HepG2 (cell line): ENCODE measurements at regions not wholly inside any gene's neighbourhood (a gene's known extent, or its start where the extent isn't known, plus 50 kb on each side); places are given as distances from the start of the nearest gene placed in this dataset.
"Not testable (repeated sequence)": the region's sequence is repeated elsewhere in the genome, so short reads cannot be mapped to it uniquely, and the experiment has no call there.

Experiments used
- ATAC-seq: fragments of 200-7000 bp; cut with Tn5 transposase; 3 replicates; pipeline ENCODE4 v1.9.1; 2020; ENCODE audit warnings: mild to moderate bottlenecking, moderate library complexity
- BruUV-seq: library from RNA; stranded (reverse); fragments of 400-500 nt; replicated peaks from 2 replicates; lab custom pipeline; 2021; lab: Mats Ljungman, UMichigan
- CTCF ChIA-PET: fragments of 300-600 bp; formaldehyde crosslinking; extraction: SDS; loops from one replicate; lab custom pipeline; 2021; ENCODE audit warnings: low total read pairs, inconsistent platforms, low intra/inter-chr PET ratio; lab: Yijun Ruan, JAX
- POLR2A ChIA-PET: fragments of 350-600 bp; sonication (Branson Sonifier 250); formaldehyde crosslinking; loops from one replicate; lab custom pipeline; 2020; ENCODE audit warnings: antibody characterized with exemption, inconsistent platforms; lab: Yijun Ruan, JAX
- DNase-seq: peaks from one replicate; pipeline ENCODE4 v3.0.0-alpha.2; 2015; ENCODE audit warnings: low spot score
- FAIRE-seq: peaks from 3 replicates; lab custom pipeline; 2011; peaks lifted over from hg19 to GRCh38; lab: Jason Lieb, UNC
- H2AFZ ChIP-seq: one replicate; pipeline ENCODE4 v1.6.1; 2011; ENCODE audit warnings: low read length, inconsistent platforms
- H3K27ac ChIP-seq: fragments of 300-600 bp; 3 replicates; pipeline ENCODE4 v1.8.0; 2011; ENCODE audit warnings: mixed run types, mild to moderate bottlenecking, mixed read lengths, low read length, inconsistent platforms; ENCODE audit not compliant: insufficient read depth; ENCODE audit errors: extremely low read length
- H3K27me3 ChIP-seq, 2 experiments: fragments of 200-600 bp in 1 of 2; 2 replicates in 1 of 2; 3 replicates in 1 of 2; pipeline versions ENCODE4 v1.6.0 to v1.8.0; 2011; ENCODE audit warnings: low read length in 2 of 2, mild to moderate bottlenecking in 2 of 2, moderate library complexity in 2 of 2, inconsistent platforms in 1 of 2; ENCODE audit not compliant: insufficient read depth in 2 of 2, control insufficient read depth in 1 of 2
- H3K36me3 ChIP-seq, 2 experiments: fragments of 200-600 bp in 1 of 2; replicated peaks in 1 of 2; 2 replicates in 1 of 2; 3 replicates in 1 of 2; pipeline versions ENCODE4 v1.5.1 to v1.8.0; 2011; ENCODE audit warnings: low read length in 2 of 2, inconsistent platforms in 1 of 2; ENCODE audit not compliant: insufficient read depth in 2 of 2, control insufficient read depth in 1 of 2
- H3K4me1 ChIP-seq: 2 replicates; pipeline ENCODE4 v1.5.1; 2012; ENCODE audit warnings: low read length, inconsistent platforms; ENCODE audit not compliant: insufficient read depth
- H3K4me2 ChIP-seq: 2 replicates; pipeline ENCODE4 v1.6.0; 2011; ENCODE audit warnings: low read depth, low read length, inconsistent platforms
- H3K4me3 ChIP-seq, 3 experiments: fragments of 200-600 bp in 1 of 3; sonication (generic), shearing (Covaris generic) in 1 of 3; replicated peaks in 1 of 3; 2 replicates each; pipeline ENCODE4 v1.5.1; 2011 to 2016; ENCODE audit warnings: low read length in 3 of 3, inconsistent platforms in 2 of 3, low read depth in 2 of 3, mild to moderate bottlenecking in 2 of 3, control low read depth in 1 of 3, mixed read lengths in 1 of 3; ENCODE audit not compliant: insufficient read depth in 1 of 3
- H3K79me2 ChIP-seq: one replicate; pipeline ENCODE4 v1.6.1; 2011; ENCODE audit warnings: low read length, inconsistent platforms; ENCODE audit not compliant: insufficient read depth
- H3K9ac ChIP-seq: 2 replicates; pipeline ENCODE4 v1.6.0; 2011; ENCODE audit warnings: mild to moderate bottlenecking, low read depth, low read length, inconsistent platforms; ENCODE audit not compliant: insufficient read depth
- H3K9me3 ChIP-seq: 2 replicates; pipeline ENCODE4 v1.5.1; 2012; ENCODE audit warnings: mild to moderate bottlenecking, low read length
- H4K20me1 ChIP-seq: 2 replicates; pipeline ENCODE4 v1.6.0; 2011; ENCODE audit warnings: inconsistent platforms, mild to moderate bottlenecking, low read length, moderate library complexity; ENCODE audit not compliant: insufficient read depth
- LCORL ChIP-seq, 2 experiments: fragments of 450-650 bp in 1 of 2; sonication (generic) in 1 of 2; formaldehyde crosslinking in 1 of 2; IDR thresholded peaks; 2 replicates each; pipeline versions ENCODE4 v1.5.0 to v1.6.1; 2017 to 2020; ENCODE audit warnings: antibody characterized with exemption in 1 of 2, missing genetic modification reagents in 1 of 2
- WGBS: methylation state at CpG from one replicate; pipeline ENCODE4 v1.1.6; 2017; ENCODE audit warnings: low lambda C conversion rate; 5-methylcytosine and 5-hydroxymethylcytosine counted together
- in situ Hi-C: cut with HindIII; loops from 2 replicates; pipeline ENCODE4 v1.10.0; 2017; ENCODE audit warnings: low pct_unique_long_range_greater_than_20kb; ENCODE audit not compliant: extremely low pct_ligation_motif_present
- intact Hi-C: fragments of 100-400 bp; cut with micrococcal nuclease; formaldehyde crosslinking; loops from one replicate; pipeline ENCODE4 v1.10.0; 2022; ENCODE audit not compliant: unreplicated experiment
- TF ChIP-seq, protein P1 (sequence below): sonication (generic); formaldehyde crosslinking; IDR thresholded peaks from 2 replicates; pipeline ENCODE4 v1.4.0; 2020; ENCODE audit warnings: missing genetic modification reagents

DNA sequence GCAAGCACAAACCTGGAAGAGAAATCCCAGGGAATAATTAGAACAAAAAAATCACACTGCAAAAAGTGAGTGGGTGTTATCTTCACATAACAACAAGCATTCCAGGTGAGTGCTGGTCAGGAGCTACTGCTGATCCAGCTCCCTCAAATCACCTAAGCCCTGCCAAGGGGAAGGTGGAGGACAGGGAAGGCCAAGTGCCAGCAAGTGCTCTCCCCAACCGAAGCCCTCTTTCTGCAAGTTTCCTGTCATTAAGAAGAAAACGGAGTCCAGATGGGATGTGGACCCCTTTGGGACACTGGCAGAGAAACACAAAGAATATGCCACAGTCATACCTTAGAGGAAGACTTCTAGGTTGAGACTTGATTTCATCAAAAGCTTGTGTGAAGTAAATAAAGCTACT is 933.0 kb upstream of the ZNF722 start:
- POLR2A ChIA-PET: no interaction called here
- FAIRE-seq (no peak), DNase-seq (no peak), ATAC-seq (no peak)
- in situ Hi-C loops: no loop called here
- no peaks in the 10 kb centered on the region for H4K20me1 ChIP-seq
- H3K4me3 ChIP-seq: no peak overlapping the region
- CTCF ChIA-PET: no interaction called here
- H3K9ac ChIP-seq: no peak overlapping the region
- H3K27ac ChIP-seq: no peak overlapping the region
- H3K4me1 ChIP-seq: no peaks in the 10 kb centered on the region
- no peak overlapping the region for H3K4me2 ChIP-seq
- 8% methylated on average over 2 of the region's 2 CpGs for whole genome bisulfite sequencing
- no peak overlapping the region for H2AFZ ChIP-seq
- peaks cover 58% of the 10 kb centered on the region for H3K9me3 ChIP-seq
- BruUV-seq: no TSS peak
- TF ChIP-seq LCORL (IDR thresholded peaks at IDR 0.05) (no peak), LCORL (CRISPR knock-in tag; IDR thresholded peaks at IDR 0.05) (no peak)
- TF ChIP-seq, protein P1, sequence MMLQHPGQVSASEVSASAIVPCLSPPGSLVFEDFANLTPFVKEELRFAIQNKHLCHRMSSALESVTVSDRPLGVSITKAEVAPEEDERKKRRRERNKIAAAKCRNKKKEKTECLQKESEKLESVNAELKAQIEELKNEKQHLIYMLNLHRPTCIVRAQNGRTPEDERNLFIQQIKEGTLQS (CRISPR knock-in tag): no peak
- intact Hi-C loops: no loop called here
- no peaks in the 10 kb centered on the region for H3K36me3 ChIP-seq
- H3K79me2 ChIP-seq: no peaks in the 10 kb centered on the region
- no peaks in the 10 kb centered on the region for H3K27me3 ChIP-seq

DNA sequence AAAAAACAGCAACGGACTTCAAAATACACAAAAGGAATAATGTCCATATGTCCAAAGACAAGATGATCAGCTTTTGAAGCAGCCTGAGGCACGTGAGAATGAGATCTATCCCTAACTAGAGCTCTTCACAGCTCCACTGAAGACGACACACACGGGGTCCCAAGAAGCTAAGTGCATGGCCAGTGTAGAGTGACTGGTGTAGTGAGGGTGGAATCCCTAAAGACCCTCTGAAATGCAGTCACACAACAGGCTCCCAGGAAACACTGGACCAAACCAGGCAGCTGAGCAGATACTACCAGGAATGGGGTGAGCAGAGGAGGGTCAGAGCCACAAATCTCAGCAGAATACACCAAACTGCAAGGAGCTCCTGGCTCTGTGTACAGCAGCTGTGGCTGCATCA is 932.4 kb upstream of the ZNF722 start:
- H3K9ac ChIP-seq, H3K27ac ChIP-seq, H3K79me2 ChIP-seq, H3K36me3 ChIP-seq, ATAC-seq, DNase-seq, H3K4me1 ChIP-seq, H3K4me2 ChIP-seq, H2AFZ ChIP-seq, POLR2A ChIA-PET, CTCF ChIA-PET, H3K27me3 ChIP-seq, FAIRE-seq, BruUV-seq, in situ Hi-C loops, intact Hi-C loops, H4K20me1 ChIP-seq, H3K4me3 ChIP-seq: not testable (repeated sequence)
- peaks cover 63% of the 10 kb centered on the region for H3K9me3 ChIP-seq
- 3% methylated on average over 4 of the region's 4 CpGs for WGBS
